ENCODE measurements at regions not wholly inside any gene's neighbourhood (a gene's known extent, or its start where the extent isn't known, plus 50 kb on each side); places are given as distances from the start of the nearest gene placed in this dataset.

- TF ChIP-seq CTCF (IDR thresholded peaks at IDR 0.05), result no peak
- TF ChIP-seq POLR2AphosphoS5 (IDR thresholded peaks at IDR 0.05), result no peak
- no peak for TF ChIP-seq POLR2A (IDR thresholded peaks at IDR 0.05)
Observed at GRCh38 chr6:145486306-145486705, 249.0 kb downstream of the EPM2A start.

Measured in gastroesophageal sphincter (tissue), 3 donors.